H1 (cell line): ENCODE measurements at regions not wholly inside any gene's neighbourhood (a gene's known extent, or its start where the extent isn't known, plus 50 kb on each side); places are given as distances from the start of the nearest gene placed in this dataset.

Source experiments
- CTCF ChIA-PET: fragments of 300-600 bp; sonication (Branson Sonifier 250); formaldehyde crosslinking; loops from one replicate; lab custom pipeline; 2021; ENCODE audit not compliant: partially characterized antibody; lab: Charles Lee
- POLR2A ChIA-PET: fragments of 300-600 bp; sonication (Branson Sonifier 250); formaldehyde crosslinking; loops from one replicate; lab custom pipeline; 2021; ENCODE audit warnings: inconsistent platforms; ENCODE audit not compliant: partially characterized antibody; lab: Charles Lee
- DNase-seq, 2 experiments: peaks; one replicate each; pipeline versions ENCODE4 v3.0.0 to v3.0.0-alpha.2; 2010 to 2022; ENCODE audit warnings: low spot score in 2 of 2, low read depth in 1 of 2, mixed read lengths in 1 of 2
- FAIRE-seq: peaks from 2 replicates; lab custom pipeline; 2011; peaks lifted over from hg19 to GRCh38; lab: Jason Lieb, UNC
- H2AFZ ChIP-seq: 2 replicates; pipeline ENCODE4 v1.8.1; 2012; ENCODE audit warnings: low read length, inconsistent platforms
- H2AK5ac ChIP-seq: 2 replicates; pipeline ENCODE4 v1.6.1; 2013; ENCODE audit warnings: low read depth, low read length
- H2BK120ac ChIP-seq: replicated peaks from 2 replicates; pipeline ENCODE3; 2013; ENCODE audit warnings: low read depth, low read length, inconsistent platforms
- H2BK12ac ChIP-seq: 2 replicates; pipeline ENCODE4 v1.6.1; 2013; ENCODE audit warnings: low read depth, low read length
- H2BK15ac ChIP-seq: 2 replicates; pipeline ENCODE4 v1.6.1; 2013; ENCODE audit warnings: low read length
- H2BK20ac ChIP-seq: 2 replicates; pipeline ENCODE4 v1.6.1; 2013; ENCODE audit warnings: low read length
- H2BK5ac ChIP-seq: 2 replicates; pipeline ENCODE4 v1.6.1; 2013; ENCODE audit warnings: low read depth, low read length
- H3K14ac ChIP-seq: 2 replicates; pipeline ENCODE4 v1.6.1; 2013; ENCODE audit warnings: inconsistent platforms; ENCODE audit not compliant: insufficient read length
- H3K18ac ChIP-seq: 2 replicates; pipeline ENCODE4 v1.6.1; 2013; ENCODE audit warnings: low read length; ENCODE audit errors: extremely low read depth
- H3K23ac ChIP-seq: 2 replicates; pipeline ENCODE4 v1.6.1; 2013; ENCODE audit warnings: inconsistent platforms; ENCODE audit not compliant: insufficient read length
- H3K23me2 ChIP-seq: 2 replicates; pipeline ENCODE4 v1.6.1; 2013; ENCODE audit warnings: low read depth, low read length
- H3K27ac ChIP-seq: 2 replicates; pipeline ENCODE4 v1.6.1; 2011; ENCODE audit warnings: low read depth, low read length, inconsistent platforms
- H3K27me3 ChIP-seq, 4 experiments: replicated peaks in 1 of 4; 1 replicate in 1 of 4; 2 replicates in 3 of 4; pipeline versions ENCODE4 v1.6.1 to v1.8.1; 2011 to 2013; ENCODE audit warnings: low read length in 3 of 4, mild to moderate bottlenecking in 3 of 4, inconsistent platforms in 2 of 4, mixed read lengths in 2 of 4, moderate library complexity in 1 of 4; ENCODE audit not compliant: control insufficient read depth in 3 of 4, insufficient read depth in 3 of 4; ENCODE audit errors: extremely low read depth in 1 of 4
- H3K36me3 ChIP-seq, 4 experiments: 2 replicates each; pipeline versions ENCODE4 v1.6.1 to v1.8.1; 2011 to 2013; ENCODE audit warnings: mild to moderate bottlenecking in 4 of 4, low read length in 3 of 4, moderate library complexity in 2 of 4, control low read depth in 1 of 4, inconsistent platforms in 1 of 4; ENCODE audit not compliant: insufficient read depth in 4 of 4, control insufficient read depth in 2 of 4
- H3K4ac ChIP-seq: replicated peaks from 2 replicates; pipeline ENCODE3; 2013; ENCODE audit warnings: low read length, low read depth, mixed read lengths, inconsistent platforms; ENCODE audit not compliant: insufficient read length
- H3K4me1 ChIP-seq, 4 experiments: replicated peaks in 1 of 4; 1 replicate in 1 of 4; 2 replicates in 3 of 4; pipeline versions ENCODE4 v1.6.1 to v1.8.1; 2011 to 2013; ENCODE audit warnings: low read length in 3 of 4, inconsistent platforms in 2 of 4, mixed read lengths in 1 of 4; ENCODE audit not compliant: insufficient read depth in 4 of 4, control insufficient read depth in 3 of 4
- H3K4me2 ChIP-seq, 2 experiments: 2 replicates each; pipeline versions ENCODE4 v1.6.1 to v1.8.1; 2011 to 2013; ENCODE audit warnings: low read depth in 2 of 2, low read length in 2 of 2, control low read depth in 1 of 2, inconsistent platforms in 1 of 2, mild to moderate bottlenecking in 1 of 2; ENCODE audit not compliant: insufficient read depth in 1 of 2
- H3K4me3 ChIP-seq, 4 experiments: fragments of 200-600, 300-600 bp in 1 of 4; sonication (generic), shearing (Covaris generic), sonication (Bioruptor Twin) in 1 of 4; 2 replicates each; pipeline versions ENCODE4 v1.5.1 to v1.8.1; 2011 to 2016; ENCODE audit warnings: low read length in 4 of 4, low read depth in 3 of 4, control low read depth in 2 of 4, inconsistent platforms in 2 of 4, mild to moderate bottlenecking in 2 of 4, mixed read lengths in 1 of 4, moderate library complexity in 1 of 4; ENCODE audit not compliant: insufficient read depth in 2 of 4; ENCODE audit errors: extremely low read depth in 1 of 4
- H3K56ac ChIP-seq: replicated peaks from 2 replicates; pipeline ENCODE3; 2013; ENCODE audit warnings: low read depth, mild to moderate bottlenecking, mixed read lengths, low read length, inconsistent platforms; ENCODE audit not compliant: insufficient read length
- H3K79me1 ChIP-seq: 2 replicates; pipeline ENCODE4 v1.6.1; 2013; ENCODE audit warnings: low read depth, low read length, control low read depth
- H3K79me2 ChIP-seq, 2 experiments: 2 replicates each; pipeline versions ENCODE4 v1.6.1 to v1.8.1; 2012 to 2013; ENCODE audit warnings: low read length in 2 of 2, mild to moderate bottlenecking in 2 of 2, inconsistent platforms in 1 of 2; ENCODE audit not compliant: insufficient read depth in 2 of 2, control insufficient read depth in 1 of 2
- H3K9ac ChIP-seq, 4 experiments: replicated peaks in 1 of 4; 1 replicate in 1 of 4; 2 replicates in 3 of 4; pipeline versions ENCODE4 v1.6.1 to v1.8.1; 2011 to 2013; ENCODE audit warnings: low read depth in 3 of 4, low read length in 3 of 4, control low read depth in 2 of 4, mild to moderate bottlenecking in 2 of 4, moderate library complexity in 2 of 4, inconsistent platforms in 1 of 4; ENCODE audit errors: extremely low read depth in 1 of 4
- H3K9me3 ChIP-seq, 2 experiments: 2 replicates each; pipeline versions ENCODE4 v1.6.1 to v1.8.1; 2012 to 2013; ENCODE audit warnings: mild to moderate bottlenecking in 2 of 2, moderate library complexity in 2 of 2, control low read depth in 1 of 2, inconsistent platforms in 1 of 2, low read depth in 1 of 2, low read length in 1 of 2, mixed read lengths in 1 of 2; ENCODE audit not compliant: insufficient read depth in 2 of 2
- H4K20me1 ChIP-seq, 2 experiments: replicated peaks in 1 of 2; 2 replicates each; pipeline versions ENCODE3 to v1.8.1; 2011 to 2013; ENCODE audit warnings: inconsistent platforms in 2 of 2, low read length in 2 of 2, mild to moderate bottlenecking in 1 of 2; ENCODE audit not compliant: insufficient read depth in 2 of 2, control insufficient read depth in 1 of 2
- H4K5ac ChIP-seq: 2 replicates; pipeline ENCODE4 v1.6.1; 2013; ENCODE audit warnings: low read length, low read depth, mixed read lengths, inconsistent platforms; ENCODE audit not compliant: insufficient read length
- H4K8ac ChIP-seq: 2 replicates; pipeline ENCODE4 v1.8.0; 2013; ENCODE audit warnings: mild to moderate bottlenecking, moderate library complexity, low read length, inconsistent platforms; ENCODE audit not compliant: insufficient read depth; ENCODE audit errors: extremely low read depth
- H4K91ac ChIP-seq: replicated peaks from 2 replicates; pipeline ENCODE3; 2013; ENCODE audit warnings: low read length, mixed read lengths, inconsistent platforms; ENCODE audit not compliant: insufficient read length
- KDM5A ChIP-seq: fragments of 200-600 bp; IDR thresholded peaks from 2 replicates; pipeline ENCODE4 v1.7.1; 2012; ENCODE audit warnings: mild to moderate bottlenecking, low read length, inconsistent platforms, mixed read lengths
- WGBS, 2 experiments: shearing (Covaris generic) in 1 of 2; methylation state at CpG; one replicate each; pipeline versions ENCODE4 v1.1.6 to v1.1.7; 2013 to 2015; ENCODE audit warnings: low lambda C conversion rate in 2 of 2, mixed read lengths in 2 of 2, inconsistent platforms in 1 of 2, low coverage in 1 of 2, missing lambda C conversion rate in 1 of 2; ENCODE audit not compliant: insufficient replicate concordance in 2 of 2, insufficient coverage in 1 of 2, insufficient read length in 1 of 2; ENCODE audit errors: extremely low coverage in 1 of 2, missing lambda C conversion rate in 1 of 2; 5-methylcytosine and 5-hydroxymethylcytosine counted together
- TF ChIP-seq, protein P1 (sequence below): IDR thresholded peaks from 2 replicates; pipeline ENCODE4 v1.6.1; 2012; ENCODE audit warnings: inconsistent platforms

DNA sequence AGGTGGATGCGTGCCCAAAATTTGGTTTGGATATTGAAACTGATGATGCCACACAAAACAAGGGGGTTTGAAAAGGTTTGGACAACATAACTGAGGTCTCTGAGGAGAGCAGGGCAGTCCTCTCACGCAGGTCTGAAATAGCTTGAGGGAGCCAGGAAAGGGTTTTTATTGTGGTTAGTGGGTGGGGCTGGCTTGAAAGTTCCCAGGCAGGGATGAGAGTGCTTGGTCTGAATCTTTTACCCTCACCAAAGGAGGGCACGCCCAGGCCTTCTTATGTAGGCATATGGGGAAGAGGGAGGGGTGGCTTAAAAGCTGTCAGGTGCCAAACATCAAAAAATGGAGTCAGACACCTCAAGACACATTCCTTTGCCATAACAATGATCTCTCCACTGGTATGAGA, 493.1 kb upstream of the CCDC196 start:
- H3K23me2 ChIP-seq = no peaks in the 10 kb centered on the region
- no peak overlapping the region for H3K9ac ChIP-seq
- H2BK120ac ChIP-seq = no peak overlapping the region
- no peak overlapping the region for H4K8ac ChIP-seq
- WGBS, 2 experiments = 91% methylated on average over 3 of the region's 3 CpGs; no CpG with 5 or more reads in 1 of the 2 experiments
- H4K20me1 ChIP-seq = no peaks in the 10 kb centered on the region
- no peak overlapping the region for H4K91ac ChIP-seq
- no peak overlapping the region for H3K23ac ChIP-seq
- H3K4me3 ChIP-seq = no peak overlapping the region
- peak overlapping the region; percentile 20 for H4K5ac ChIP-seq
- H3K79me2 ChIP-seq = no peaks in the 10 kb centered on the region
- H3K18ac ChIP-seq = no peak overlapping the region; the same call in 1 of the 2 replicates
- no peak for FAIRE-seq
- no peaks in the 10 kb centered on the region for H3K27me3 ChIP-seq
- CTCF ChIA-PET = interaction anchor here (1.4 kb wide), 3 partner anchors 27 to 33 kb away, joined by 4 to 7 read pairs (median 5); no protein-coding TSS in a partner anchor
- no peak for DNase-seq
- H3K9me3 ChIP-seq = peaks cover 0 to under 1% of the 10 kb centered on the region in 2 experiments; a peak in 2 of 4 replicates
- POLR2A ChIA-PET = no interaction called here
- H3K4me1 ChIP-seq = peaks cover 0 to 11% (median 5%) of the 10 kb centered on the region in 4 experiments; a peak in 3 of 7 replicates
- H3K79me1 ChIP-seq = no peaks in the 10 kb centered on the region
- no peak overlapping the region for H2BK15ac ChIP-seq
- H2BK5ac ChIP-seq = no peak overlapping the region
- no peak overlapping the region for H3K4me2 ChIP-seq
- H3K4ac ChIP-seq = no peak overlapping the region
- no peak overlapping the region for H2AK5ac ChIP-seq
- TF ChIP-seq, protein P1, sequence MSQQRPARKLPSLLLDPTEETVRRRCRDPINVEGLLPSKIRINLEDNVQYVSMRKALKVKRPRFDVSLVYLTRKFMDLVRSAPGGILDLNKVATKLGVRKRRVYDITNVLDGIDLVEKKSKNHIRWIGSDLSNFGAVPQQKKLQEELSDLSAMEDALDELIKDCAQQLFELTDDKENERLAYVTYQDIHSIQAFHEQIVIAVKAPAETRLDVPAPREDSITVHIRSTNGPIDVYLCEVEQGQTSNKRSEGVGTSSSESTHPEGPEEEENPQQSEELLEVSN = no peak
- no peak for TF ChIP-seq KDM5A
- no peaks in the 10 kb centered on the region for H3K36me3 ChIP-seq
- H3K14ac ChIP-seq = no peak overlapping the region
- H2BK12ac ChIP-seq = 0 out of 2 replicates have a peak overlapping the region, but pooled peaks have one; percentile 10
- H2BK20ac ChIP-seq = peak overlapping the region; percentile 44; the same call in 1 of the 2 replicates
- no peak overlapping the region for H3K56ac ChIP-seq
- H3K27ac ChIP-seq = no peak overlapping the region
- no peak overlapping the region for H2AFZ ChIP-seq
